ENCODE measurements at regions not wholly inside any gene's neighbourhood (a gene's known extent, or its start where the extent isn't known, plus 50 kb on each side); places are given as distances from the start of the nearest gene placed in this dataset.

DNA sequence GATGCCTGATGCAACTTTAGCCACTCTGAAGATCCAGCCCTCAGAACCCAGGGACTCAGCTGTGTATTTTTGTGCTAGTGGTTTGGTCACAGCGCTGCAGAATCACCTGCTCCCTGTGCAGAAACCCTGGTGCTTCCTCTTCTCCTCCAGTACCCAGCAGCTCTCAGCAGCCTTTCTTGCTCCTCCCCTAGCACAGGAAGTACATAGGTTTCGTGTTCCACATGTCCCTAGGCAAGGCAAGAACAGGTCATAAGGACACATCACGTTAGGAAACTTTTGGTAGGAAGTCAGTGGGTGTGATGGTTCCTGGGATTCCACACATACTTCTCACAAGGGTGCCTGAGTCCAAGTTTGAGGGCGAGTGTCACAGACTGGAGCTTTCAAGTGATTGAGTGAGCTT lies 167.9 kb upstream of the PRSS1 start:
- TF ChIP-seq CTCF (IDR thresholded peaks at IDR 0.05) (no peak), POLR2A (IDR thresholded peaks at IDR 0.05) (no peak)
